ENCODE measurements at regions not wholly inside any gene's neighbourhood (a gene's known extent, or its start where the extent isn't known, plus 50 kb on each side); places are given as distances from the start of the nearest gene placed in this dataset.

GRCh38 chr3:163129287-163129686, 1632.7 kb downstream of the OTOL1 start:
- H3K4me2 ChIP-seq (ENCODE audit: insufficient read depth, low read length) = no peak overlapping the region
- BruUV-seq (replicated peaks) = no TSS peak
- no peaks in the 10 kb centered on the region for H3K36me3 ChIP-seq (ENCODE audit: control insufficient read depth, insufficient read depth, low read length)
- ChIA-PET CTCF (ENCODE audit: low intra/inter-chr PET ratio) (no interaction called here), POLR2A (no interaction called here)
- FAIRE-seq (no peak), ATAC-seq (no peak), DNase-seq (ENCODE audit: extremely low read depth in 1 of 4, low spot score in 3 of 4) (no peak)
- WGBS (ENCODE audit: insufficient coverage, low coverage, missing lambda C conversion rate) = 3% methylated on average over 3 of the region's 3 CpGs
- H4K20me1 ChIP-seq (replicated peaks; ENCODE audit: control insufficient read depth, insufficient read depth, low read length) = no peaks in the 10 kb centered on the region
- H3K4me3 ChIP-seq = no peak overlapping the region
- H3K27me3 ChIP-seq (ENCODE audit: control insufficient read depth in 2 of 2, insufficient read depth in 2 of 2, low read length in 2 of 2) = no peaks in the 10 kb centered on the region
- no peaks in the 10 kb centered on the region for H3K9me3 ChIP-seq (replicated peaks; ENCODE audit: control insufficient read depth, insufficient read depth, low read depth, low read length)
- H3K9ac ChIP-seq (ENCODE audit: insufficient read depth in 1 of 2, low read depth in 2 of 2, low read length in 2 of 2) = no peak overlapping the region
- TF ChIP-seq KDM1A (IDR thresholded peaks at IDR 0.05) (no peak), ZNF785 (CRISPR knock-in tag; IDR thresholded peaks at IDR 0.05) (no peak), ZNF695 (CRISPR knock-in tag; IDR thresholded peaks at IDR 0.05) (no peak), CC2D1A (IDR thresholded peaks at IDR 0.05) (no peak), RBM34 (IDR thresholded peaks at IDR 0.05; ENCODE audit: borderline replicate concordance, insufficient read depth, low read length) (no peak), ZNF449 (CRISPR knock-in tag; IDR thresholded peaks at IDR 0.05) (no peak), FUS (optimal IDR thresholded peaks at IDR 0.05; ENCODE audit: low read depth, low read length) (no peak), GTF2F1 (IDR thresholded peaks at IDR 0.05; ENCODE audit: low read depth, low read length) (no peak), ZC3H4 (CRISPR knock-in tag; IDR thresholded peaks at IDR 0.05; ENCODE audit: borderline replicate concordance) (no peak), KLF10 (CRISPR knock-in tag; IDR thresholded peaks at IDR 0.05) (no peak), GATA2 (CRISPR knock-in tag; IDR thresholded peaks at IDR 0.05) (no peak), NRF1 (conservative IDR thresholded peaks at IDR 0.05 in 1 of 2, IDR thresholded peaks at IDR 0.05 in 1 of 2) (no peak)
- H3K9me1 ChIP-seq (ENCODE audit: control insufficient read depth, insufficient read depth, low read length) = no peaks in the 10 kb centered on the region
- no peak overlapping the region for H3K27ac ChIP-seq (ENCODE audit: extremely low read depth, low read depth, low read length)
- H3K4me1 ChIP-seq (replicated peaks in 1 of 2; ENCODE audit: control insufficient read depth in 2 of 2, insufficient read depth in 2 of 2, low read length in 2 of 2) = no peaks in the 10 kb centered on the region
- H2AFZ ChIP-seq (ENCODE audit: low read depth, low read length) = no peak overlapping the region
- H3K79me2 ChIP-seq (ENCODE audit: control insufficient read depth, insufficient read depth, low read length) = no peaks in the 10 kb centered on the region
- intact Hi-C loops (cut with micrococcal nuclease) (no loop called here), in situ Hi-C loops (cut with MboI) (no loop called here)
